Activated CD8-positive, alpha-beta T cell treated with anti-CD3 and anti-CD28 coated beads, Interleukin-2, amount 10 ng/mL, durations not matched to agents 7 days and 5 days (primary cell): ENCODE measurements at regions not wholly inside any gene's neighbourhood (a gene's known extent, or its start where the extent isn't known, plus 50 kb on each side); places are given as distances from the start of the nearest gene placed in this dataset.

Experiments
- ATAC-seq: fragments of 150-1000 bp; cut with Tn5 transposase; one replicate; pipeline ENCODE4 v1.10.0; 2021; ENCODE audit warnings: moderate library complexity
- CTCF ChIA-PET: fragments of 350-600 bp; sonication (Branson Sonifier 250); formaldehyde crosslinking; loops from one replicate; lab custom pipeline; 2021; ENCODE audit warnings: antibody characterized with exemption; lab: Charles Lee
- POLR2A ChIA-PET: fragments of 350-600 bp; sonication (Branson Sonifier 250); formaldehyde crosslinking; loops from one replicate; lab custom pipeline; 2021; ENCODE audit warnings: antibody characterized with exemption; lab: Charles Lee
- DNase-seq: peaks from one replicate; pipeline ENCODE4 v3.0.0-alpha.2; 2020
- H3K27ac Mint-ChIP-seq: one replicate; pipeline ENCODE4 v1.8.0; 2021; ENCODE audit warnings: mild to moderate bottlenecking, mixed read lengths
- H3K27me3 Mint-ChIP-seq: one replicate; pipeline ENCODE4 v1.8.0; 2021; ENCODE audit warnings: low read depth, mixed read lengths
- H3K36me3 Mint-ChIP-seq: one replicate; pipeline ENCODE4 v1.8.0; 2021; ENCODE audit warnings: low read depth, mixed read lengths
- H3K4me1 Mint-ChIP-seq: one replicate; pipeline ENCODE4 v1.8.0; 2021; ENCODE audit warnings: low read depth, mixed read lengths
- H3K4me3 Mint-ChIP-seq: one replicate; pipeline ENCODE4 v1.8.0; 2021; ENCODE audit warnings: mild to moderate bottlenecking, mixed read lengths
- H3K9me3 Mint-ChIP-seq: one replicate; pipeline ENCODE4 v1.8.0; 2022; ENCODE audit warnings: mixed read lengths; ENCODE audit not compliant: insufficient read depth

- Mint-ChIP-seq H3K9me3 (no peaks in the 10 kb centered on the region), H3K36me3 (no peaks in the 10 kb centered on the region), H3K4me1 (no peaks in the 10 kb centered on the region), H3K27me3 (no peaks in the 10 kb centered on the region), H3K27ac (no peak overlapping the region), H3K4me3 (no peak overlapping the region)
- DNase-seq (no peak), ATAC-seq (no peak)
- POLR2A ChIA-PET, result no interaction called here
- CTCF ChIA-PET, result no interaction called here
Observed at GRCh38 chr13:47592256-47592655, 408.8 kb downstream of the SUCLA2 start.

DNA sequence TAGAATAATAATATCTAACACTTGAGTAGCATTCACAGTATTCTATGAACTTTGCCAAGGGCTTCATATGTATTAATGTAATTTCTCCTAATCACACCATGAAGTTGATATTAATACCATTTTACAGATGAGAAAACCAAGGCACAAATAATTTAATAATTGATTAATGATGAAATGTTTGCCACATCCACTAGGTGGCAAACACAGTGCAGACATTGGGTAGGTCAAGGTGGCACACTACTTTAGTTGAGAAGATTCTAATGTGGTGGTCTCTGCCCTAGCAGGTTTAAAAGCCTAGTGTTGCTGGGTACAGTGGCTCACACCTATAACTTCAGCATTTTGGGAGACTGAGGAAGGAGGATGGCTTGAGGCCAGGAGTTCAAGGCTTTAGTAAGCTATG lies 412.4 kb downstream of the SUCLA2 start:
- no peaks in the 10 kb centered on the region for H3K36me3 Mint-ChIP-seq
- CTCF ChIA-PET, result no interaction called here
- ATAC-seq, result no peak
- no peaks in the 10 kb centered on the region for H3K9me3 Mint-ChIP-seq
- POLR2A ChIA-PET, result no interaction called here
- H3K27ac Mint-ChIP-seq, result no peak overlapping the region
- DNase-seq, result no peak
- no peak overlapping the region for H3K4me3 Mint-ChIP-seq
- no peaks in the 10 kb centered on the region for H3K4me1 Mint-ChIP-seq
- H3K27me3 Mint-ChIP-seq, result no peaks in the 10 kb centered on the region

DNA sequence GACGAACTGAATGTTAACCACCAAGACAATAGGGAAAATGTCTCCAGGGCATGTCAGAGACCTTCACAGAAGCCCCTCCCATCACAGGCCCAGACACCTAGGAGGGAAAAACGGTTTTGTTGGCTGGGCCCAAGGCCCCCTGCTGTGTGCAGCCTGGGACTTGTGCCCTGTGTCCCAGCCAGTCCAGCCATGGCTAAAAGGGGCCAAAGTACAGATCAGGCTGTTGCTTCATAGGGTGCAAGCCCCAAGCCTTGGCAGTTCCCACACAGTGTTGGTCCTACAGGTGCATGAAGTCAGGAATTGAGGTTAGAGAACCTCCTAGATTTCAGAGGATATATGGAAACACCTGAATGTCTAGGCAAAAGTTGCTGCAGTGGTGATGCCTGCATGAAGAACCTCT lies 428.7 kb downstream of the SUCLA2 start:
- CTCF ChIA-PET, result no interaction called here
- POLR2A ChIA-PET, result no interaction called here
- H3K9me3 Mint-ChIP-seq, result peaks cover 27% of the 10 kb centered on the region
- no peaks in the 10 kb centered on the region for H3K36me3 Mint-ChIP-seq
- no peak for DNase-seq
- H3K4me1 Mint-ChIP-seq, result no peaks in the 10 kb centered on the region
- no peaks in the 10 kb centered on the region for H3K27me3 Mint-ChIP-seq
- no peak for ATAC-seq
- H3K4me3 Mint-ChIP-seq, result no peak overlapping the region
- no peak overlapping the region for H3K27ac Mint-ChIP-seq

GRCh38 chr13:47564041-47564440 lies 437.0 kb downstream of the SUCLA2 start:
- Mint-ChIP-seq H3K9me3 (peaks cover 6% of the 10 kb centered on the region), H3K27me3 (no peaks in the 10 kb centered on the region), H3K4me3 (no peak overlapping the region), H3K36me3 (no peaks in the 10 kb centered on the region), H3K4me1 (no peaks in the 10 kb centered on the region), H3K27ac (no peak overlapping the region)
- ATAC-seq (no peak), DNase-seq (no peak)
- CTCF ChIA-PET, result no interaction called here
- POLR2A ChIA-PET, result no interaction called here

- CTCF ChIA-PET, result no interaction called here
- H3K27ac Mint-ChIP-seq, result no peak overlapping the region
- no peaks in the 10 kb centered on the region for H3K4me1 Mint-ChIP-seq
- no peak overlapping the region for H3K4me3 Mint-ChIP-seq
- no peak for DNase-seq
- ATAC-seq, result no peak
- no peaks in the 10 kb centered on the region for H3K9me3 Mint-ChIP-seq
- POLR2A ChIA-PET, result no interaction called here
- no peaks in the 10 kb centered on the region for H3K27me3 Mint-ChIP-seq
- no peaks in the 10 kb centered on the region for H3K36me3 Mint-ChIP-seq
Observed at GRCh38 chr13:47556703-47557102, 444.4 kb downstream of the SUCLA2 start.

DNA sequence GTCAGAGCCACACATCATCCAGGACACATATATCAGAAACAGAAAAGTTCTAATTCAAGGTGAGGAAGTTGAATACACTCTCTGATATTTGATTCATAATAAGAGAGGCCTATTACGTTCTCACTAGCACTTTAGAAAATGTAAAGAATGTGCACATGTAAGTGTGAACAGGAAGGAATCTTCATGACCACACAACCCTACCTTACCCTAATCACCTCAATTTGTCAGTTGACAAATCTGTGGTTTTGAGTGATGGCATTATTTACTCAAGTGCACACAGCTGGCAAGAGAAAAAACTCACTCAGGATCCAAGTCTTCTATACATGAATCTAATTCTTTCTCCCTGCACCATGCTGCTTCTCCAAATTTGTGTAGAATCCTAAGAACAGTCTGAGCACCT lies 445.8 kb downstream of the SUCLA2 start:
- Mint-ChIP-seq H3K9me3 (no peaks in the 10 kb centered on the region), H3K27me3 (no peaks in the 10 kb centered on the region), H3K27ac (no peak overlapping the region), H3K4me1 (no peaks in the 10 kb centered on the region), H3K4me3 (no peak overlapping the region), H3K36me3 (no peaks in the 10 kb centered on the region)
- DNase-seq (no peak), ATAC-seq (no peak)
- POLR2A ChIA-PET, result no interaction called here
- CTCF ChIA-PET, result no interaction called here

DNA sequence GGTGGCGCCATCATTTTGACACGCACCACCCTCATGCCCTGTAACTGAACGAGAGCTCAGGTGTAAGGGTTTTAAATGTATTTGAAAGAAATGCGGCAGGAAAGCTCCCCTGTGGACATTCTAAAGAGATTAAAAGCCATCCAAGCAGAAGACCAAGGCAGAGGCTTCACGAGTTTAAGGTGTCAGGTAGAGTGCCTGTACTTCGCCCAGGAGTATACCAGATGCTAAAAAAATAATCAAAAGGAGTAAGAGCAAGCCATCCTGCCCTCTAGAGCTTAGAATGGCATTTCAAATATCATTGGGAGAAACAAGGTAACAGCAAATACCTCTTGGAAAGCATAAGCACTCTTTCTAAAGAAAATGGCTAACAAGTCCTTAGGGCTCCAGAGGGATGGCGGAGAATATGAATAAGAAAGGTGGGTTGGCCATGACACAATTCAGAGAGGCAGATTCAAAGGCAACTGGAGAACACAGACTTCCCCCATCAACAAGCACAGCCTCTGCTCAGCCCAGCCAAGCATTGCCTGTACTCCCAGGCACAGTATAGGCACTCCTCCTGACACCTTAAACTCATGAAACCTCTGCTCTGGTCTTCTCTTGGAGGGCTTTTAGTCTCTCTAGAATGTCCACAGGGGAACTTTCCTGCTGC lies 447.6 kb downstream of the SUCLA2 start:
- ChIA-PET CTCF (no interaction called here), POLR2A (no interaction called here)
- Mint-ChIP-seq H3K27ac (no peak overlapping the region), H3K27me3 (no peaks in the 10 kb centered on the region), H3K4me3 (no peak overlapping the region), H3K36me3 (no peaks in the 10 kb centered on the region), H3K4me1 (no peaks in the 10 kb centered on the region), H3K9me3 (no peaks in the 10 kb centered on the region)
- DNase-seq (no peak), ATAC-seq (no peak)

- DNase-seq (no peak), ATAC-seq (no peak)
- Mint-ChIP-seq H3K9me3 (no peaks in the 10 kb centered on the region), H3K27ac (no peak overlapping the region), H3K4me3 (no peak overlapping the region), H3K27me3 (no peaks in the 10 kb centered on the region), H3K36me3 (no peaks in the 10 kb centered on the region), H3K4me1 (no peaks in the 10 kb centered on the region)
- ChIA-PET POLR2A (no interaction called here), CTCF (no interaction called here)
Observed at GRCh38 chr13:47549219-47549752, 451.8 kb downstream of the SUCLA2 start.

DNA sequence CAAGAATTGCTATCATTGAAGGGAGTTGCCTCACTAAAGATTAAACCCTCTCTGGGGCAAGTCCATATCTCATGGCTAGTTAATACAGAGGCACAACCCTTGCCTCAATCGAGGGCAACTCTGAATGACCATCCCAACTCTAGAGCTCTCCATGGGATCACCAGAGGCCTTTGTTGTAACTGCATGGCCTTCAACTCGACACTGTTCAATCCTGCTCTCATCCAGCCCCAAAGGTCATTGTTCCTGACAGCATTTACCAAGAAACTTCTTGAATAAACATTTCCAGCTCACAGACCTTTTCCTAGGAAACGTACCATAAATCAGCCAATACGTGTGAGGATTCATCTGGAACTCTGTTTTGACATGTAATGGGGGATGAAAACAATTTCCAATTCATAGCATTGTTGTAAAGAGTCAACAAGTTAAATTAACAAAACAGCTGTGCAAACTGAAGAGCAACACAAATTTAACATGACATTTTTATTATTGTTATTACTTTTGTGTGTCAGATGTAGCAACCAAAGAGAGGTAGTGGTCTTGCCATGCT lies 452.7 kb downstream of the SUCLA2 start:
- CTCF ChIA-PET, result no interaction called here
- no peak for DNase-seq

DNA sequence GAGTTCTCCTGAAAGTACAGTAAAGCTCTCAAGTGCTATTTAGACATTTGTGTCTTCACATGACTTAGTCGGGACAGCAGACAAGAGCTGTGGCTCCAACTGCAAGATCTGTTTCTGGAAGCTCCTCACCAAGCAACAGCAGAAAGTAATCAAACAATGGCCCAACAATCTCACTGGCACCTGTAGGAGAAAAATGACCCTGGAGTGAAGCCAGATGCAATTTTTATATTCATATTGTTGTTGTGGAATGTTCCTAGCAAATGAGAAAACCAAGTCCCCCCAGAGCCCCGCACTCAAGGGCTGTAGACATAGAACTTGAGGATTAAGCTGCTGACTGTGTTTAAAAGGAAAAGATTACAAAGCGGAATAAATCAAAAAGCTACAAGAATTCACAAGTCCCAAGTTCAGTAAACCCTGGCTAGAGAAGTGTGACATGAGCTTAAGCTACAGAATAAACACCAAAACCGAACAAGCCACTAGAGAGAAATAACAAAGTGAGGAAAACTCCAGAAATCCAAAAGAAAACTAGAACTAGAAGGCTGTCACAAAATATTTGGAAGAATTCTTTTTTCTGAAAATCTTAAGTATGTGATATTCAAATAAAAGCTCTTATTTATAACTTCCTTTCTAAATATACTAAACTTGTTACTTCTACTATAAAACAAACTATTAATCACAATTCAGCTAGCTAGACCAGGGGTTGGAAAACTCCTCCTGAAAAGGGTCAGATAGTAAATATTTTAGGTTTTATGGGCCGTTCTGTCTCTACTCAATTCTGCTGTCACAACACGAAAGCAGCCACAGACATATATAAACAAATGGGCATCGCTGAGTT lies 454.5 kb downstream of the SUCLA2 start:
- no peaks in the 10 kb centered on the region for H3K4me1 Mint-ChIP-seq
- no peaks in the 10 kb centered on the region for H3K27me3 Mint-ChIP-seq
- H3K4me3 Mint-ChIP-seq, result no peak overlapping the region
- no peak for ATAC-seq
- no peak for DNase-seq
- H3K9me3 Mint-ChIP-seq, result no peaks in the 10 kb centered on the region
- no peaks in the 10 kb centered on the region for H3K36me3 Mint-ChIP-seq
- H3K27ac Mint-ChIP-seq, result no peak overlapping the region
- ChIA-PET CTCF (interaction anchor here (1.2 kb wide), 1 partner anchor 323 kb away, joined by 3 read pairs; no protein-coding TSS in a partner anchor), POLR2A (no interaction called here)

More for the DNA sequence above, 452.7 kb downstream of the SUCLA2 start:
- no peaks in the 10 kb centered on the region for H3K9me3 Mint-ChIP-seq
- H3K4me3 Mint-ChIP-seq, result no peak overlapping the region
- ATAC-seq, result no peak
- H3K27me3 Mint-ChIP-seq, result no peaks in the 10 kb centered on the region
- H3K4me1 Mint-ChIP-seq, result no peaks in the 10 kb centered on the region
- POLR2A ChIA-PET, result no interaction called here
- no peak overlapping the region for H3K27ac Mint-ChIP-seq
- H3K36me3 Mint-ChIP-seq, result no peaks in the 10 kb centered on the region

- Mint-ChIP-seq H3K4me1 (no peaks in the 10 kb centered on the region), H3K4me3 (no peak overlapping the region), H3K36me3 (no peaks in the 10 kb centered on the region), H3K9me3 (no peaks in the 10 kb centered on the region), H3K27ac (no peak overlapping the region), H3K27me3 (no peaks in the 10 kb centered on the region)
- CTCF ChIA-PET, result no interaction called here
- DNase-seq (no peak), ATAC-seq (no peak)
- POLR2A ChIA-PET, result no interaction called here
Observed at GRCh38 chr13:47545201-47546024, 455.7 kb downstream of the SUCLA2 start.
